ENCODE measurements at regions not wholly inside any gene's neighbourhood (a gene's known extent, or its start where the extent isn't known, plus 50 kb on each side); places are given as distances from the start of the nearest gene placed in this dataset.

GRCh38 chr10:105864854-105865253 is 1223.8 kb downstream of the SORCS3 start:
- no peak overlapping the region for H3K4me3 ChIP-seq (ENCODE audit: low read length)

GRCh38 chr10:105857268-105858264 is 1216.5 kb downstream of the SORCS3 start:
- no peak for DNase-seq (ENCODE audit: low read depth, low spot score)
- no peak overlapping the region for H3K4me3 ChIP-seq (ENCODE audit: low read length)

More at GRCh38 chr10:105864854-105865253, 1223.8 kb downstream of the SORCS3 start:
- no peak for DNase-seq (ENCODE audit: low read depth, low spot score)

- DNase-seq (ENCODE audit: low read depth, low spot score), result no peak
- H3K4me3 ChIP-seq (ENCODE audit: low read length), result no peak overlapping the region
Measured at GRCh38 chr10:105855791-105856190, 1214.7 kb downstream of the SORCS3 start.

- DNase-seq (ENCODE audit: low read depth, low spot score), result no peak
- H3K4me3 ChIP-seq (ENCODE audit: low read length), result no peak overlapping the region
Measured at GRCh38 chr10:105844676-105845570, 1203.8 kb downstream of the SORCS3 start.

- no peak for DNase-seq (ENCODE audit: low read depth, low spot score)
Measured at GRCh38 chr10:105844241-105844640, 1203.2 kb downstream of the SORCS3 start.

GRCh38 chr10:105843786-105844185 is 1202.7 kb downstream of the SORCS3 start:
- no peak for DNase-seq (ENCODE audit: low read depth, low spot score)
- no peak overlapping the region for H3K4me3 ChIP-seq (ENCODE audit: low read length)

More at GRCh38 chr10:105844241-105844640, 1203.2 kb downstream of the SORCS3 start:
- no peak overlapping the region for H3K4me3 ChIP-seq (ENCODE audit: low read length)

- no peak overlapping the region for H3K4me3 ChIP-seq (ENCODE audit: low read length)
- no peak for DNase-seq (ENCODE audit: low read depth, low spot score)
Measured at GRCh38 chr10:105840288-105840770, 1199.2 kb downstream of the SORCS3 start.

GRCh38 chr10:105838392-105838791 is 1197.3 kb downstream of the SORCS3 start:
- no peak for DNase-seq (ENCODE audit: low read depth, low spot score)
- H3K4me3 ChIP-seq (ENCODE audit: low read length), result peak overlapping the region; percentile 38

- peak overlapping the region; percentile 38 for H3K4me3 ChIP-seq (ENCODE audit: low read length)
- peak; percentile 53 for DNase-seq (ENCODE audit: low read depth, low spot score)
Measured at GRCh38 chr10:105837951-105838350, 1196.9 kb downstream of the SORCS3 start.

- DNase-seq (ENCODE audit: low read depth, low spot score), result no peak
- H3K4me3 ChIP-seq (ENCODE audit: low read length), result no peak overlapping the region
Measured at GRCh38 chr10:105834261-105835059, 1193.4 kb downstream of the SORCS3 start.

GRCh38 chr10:105827133-105827532 is 1186.0 kb downstream of the SORCS3 start:
- H3K4me3 ChIP-seq (ENCODE audit: low read length), result no peak overlapping the region
- no peak for DNase-seq (ENCODE audit: low read depth, low spot score)

GRCh38 chr10:105807935-105808587 is 1167.0 kb downstream of the SORCS3 start:
- no peak for DNase-seq (ENCODE audit: low read depth, low spot score)
- no peak overlapping the region for H3K4me3 ChIP-seq (ENCODE audit: low read length)

GRCh38 chr10:105803206-105803605 is 1162.1 kb downstream of the SORCS3 start:
- DNase-seq (ENCODE audit: low read depth, low spot score), result no peak
- H3K4me3 ChIP-seq (ENCODE audit: low read length), result no peak overlapping the region

GRCh38 chr10:105800641-105801040 is 1159.6 kb downstream of the SORCS3 start:
- DNase-seq (ENCODE audit: low read depth, low spot score), result no peak
- H3K4me3 ChIP-seq (ENCODE audit: low read length), result no peak overlapping the region

GRCh38 chr10:105798328-105798889 is 1157.3 kb downstream of the SORCS3 start:
- no peak for DNase-seq (ENCODE audit: low read depth, low spot score)
- no peak overlapping the region for H3K4me3 ChIP-seq (ENCODE audit: low read length)

- peak; percentile 52 for DNase-seq (ENCODE audit: low read depth, low spot score)
Measured at GRCh38 chr10:105797234-105797890, 1156.3 kb downstream of the SORCS3 start.

GRCh38 chr10:105793071-105793470 is 1152.0 kb downstream of the SORCS3 start:
- H3K4me3 ChIP-seq (ENCODE audit: low read length), result no peak overlapping the region
- DNase-seq (ENCODE audit: low read depth, low spot score), result no peak

More at GRCh38 chr10:105797234-105797890, 1156.3 kb downstream of the SORCS3 start:
- no peak overlapping the region for H3K4me3 ChIP-seq (ENCODE audit: low read length)

Data from Jurkat, Clone E6-1 (cell line).